Osteoblast (primary cell): ENCODE measurements at regions not wholly inside any gene's neighbourhood (a gene's known extent, or its start where the extent isn't known, plus 50 kb on each side); places are given as distances from the start of the nearest gene placed in this dataset.

Experiments
- DNase-seq: peaks from one replicate; pipeline ENCODE4 v3.0.0; 2011; ENCODE audit warnings: low spot score, mixed read lengths; ENCODE audit not compliant: insufficient read length; ENCODE audit errors: missing footprints
- H2AFZ ChIP-seq: 2 replicates; pipeline ENCODE4 v1.6.0; 2011; ENCODE audit warnings: mild to moderate bottlenecking, low read length
- H3K27ac ChIP-seq: 2 replicates; pipeline ENCODE4 v1.5.1; 2011; ENCODE audit warnings: mild to moderate bottlenecking, low read depth, low read length, moderate library complexity
- H3K27me3 ChIP-seq: 2 replicates; pipeline ENCODE4 v1.6.0; 2012; ENCODE audit warnings: mild to moderate bottlenecking, control low read depth, inconsistent platforms, low read length, moderate library complexity; ENCODE audit not compliant: insufficient read depth
- H3K36me3 ChIP-seq: 2 replicates; pipeline ENCODE4 v1.5.1; 2011; ENCODE audit warnings: mild to moderate bottlenecking, low read length, control low read depth, moderate library complexity; ENCODE audit not compliant: insufficient read depth
- H3K4me1 ChIP-seq: 2 replicates; pipeline ENCODE4 v1.5.1; 2011; ENCODE audit warnings: mild to moderate bottlenecking, low read length, control low read depth, moderate library complexity; ENCODE audit not compliant: insufficient read depth
- H3K4me2 ChIP-seq: 2 replicates; pipeline ENCODE4 v1.6.0; 2011; ENCODE audit warnings: mild to moderate bottlenecking, low read length; ENCODE audit not compliant: insufficient read depth
- H3K4me3 ChIP-seq: fragments of 200-600 bp; sonication (generic); 3 replicates; pipeline ENCODE4 v1.5.1; 2012; ENCODE audit warnings: mild to moderate bottlenecking, low read length, inconsistent platforms; ENCODE audit not compliant: insufficient read depth
- H3K79me2 ChIP-seq: 2 replicates; pipeline ENCODE4 v1.6.0; 2012; ENCODE audit warnings: mild to moderate bottlenecking, low read length, control low read depth, inconsistent platforms; ENCODE audit not compliant: insufficient read depth
- H3K9me3 ChIP-seq: 2 replicates; pipeline ENCODE4 v1.5.1; 2011; ENCODE audit warnings: low read depth, low read length, control low read depth
- H4K20me1 ChIP-seq: 2 replicates; pipeline ENCODE4 v1.6.0; 2012; ENCODE audit warnings: mild to moderate bottlenecking, low read length, control low read depth; ENCODE audit not compliant: insufficient read depth
- CTCF ChIP-seq: IDR thresholded peaks from 2 replicates; pipeline ENCODE4 v1.5.1; 2011; ENCODE audit warnings: mild to moderate bottlenecking, low read depth, low read length, moderate library complexity; ENCODE audit errors: extremely low read depth

GRCh38 chr13:107873926-107874325 lies 341.4 kb downstream of the LIG4 start:
- no peaks in the 10 kb centered on the region for H3K9me3 ChIP-seq
- DNase-seq = no peak

GRCh38 chr13:107870400-107870799 lies 344.9 kb downstream of the LIG4 start:
- Histone ChIP-seq H3K79me2 (peaks cover 7% of the 10 kb centered on the region), H3K27me3 (peaks cover 3% of the 10 kb centered on the region), H3K4me2 (no peak overlapping the region), H3K4me3 (no peak overlapping the region), H3K9me3 (no peaks in the 10 kb centered on the region), H3K27ac (no peak overlapping the region), H2AFZ (no peak overlapping the region), H4K20me1 (peaks cover under 1% of the 10 kb centered on the region), H3K36me3 (no peaks in the 10 kb centered on the region), H3K4me1 (no peaks in the 10 kb centered on the region)
- TF ChIP-seq CTCF = no peak
- DNase-seq = no peak

More at GRCh38 chr13:107873926-107874325, 341.4 kb downstream of the LIG4 start:
- Histone ChIP-seq H3K4me2 (no peak overlapping the region), H3K4me3 (no peak overlapping the region), H3K36me3 (no peaks in the 10 kb centered on the region), H4K20me1 (no peaks in the 10 kb centered on the region), H2AFZ (no peak overlapping the region), H3K4me1 (no peaks in the 10 kb centered on the region), H3K79me2 (no peaks in the 10 kb centered on the region), H3K27ac (no peak overlapping the region), H3K27me3 (peaks cover 3% of the 10 kb centered on the region)
- no peak for TF ChIP-seq CTCF

GRCh38 chr13:107867701-107868661 lies 347.4 kb downstream of the LIG4 start:
- peaks cover 19% of the 10 kb centered on the region for H4K20me1 ChIP-seq
- H3K27me3 ChIP-seq = peaks cover 3% of the 10 kb centered on the region
- peak overlapping the region; percentile 94 for H2AFZ ChIP-seq
- peak overlapping the region; percentile 91 for H3K4me2 ChIP-seq
- H3K4me3 ChIP-seq = peak overlapping the region; percentile 81
- no peaks in the 10 kb centered on the region for H3K9me3 ChIP-seq
- peak overlapping the region; percentile 36 for H3K27ac ChIP-seq
- no peaks in the 10 kb centered on the region for H3K4me1 ChIP-seq
- H3K79me2 ChIP-seq = peaks cover 26% of the 10 kb centered on the region
- peak; percentile 58 for TF ChIP-seq CTCF
- peak; percentile 95 for DNase-seq
- H3K36me3 ChIP-seq = no peaks in the 10 kb centered on the region

GRCh38 chr13:107866941-107867623 lies 348.3 kb downstream of the LIG4 start:
- H3K27ac ChIP-seq = no peak overlapping the region
- H3K9me3 ChIP-seq = no peaks in the 10 kb centered on the region
- H2AFZ ChIP-seq = peak overlapping the region; percentile 93
- H3K4me2 ChIP-seq = peak overlapping the region; percentile 86
- H3K79me2 ChIP-seq = peaks cover 26% of the 10 kb centered on the region
- no peak for TF ChIP-seq CTCF
- peaks cover 19% of the 10 kb centered on the region for H4K20me1 ChIP-seq
- no peaks in the 10 kb centered on the region for H3K36me3 ChIP-seq
- H3K4me1 ChIP-seq = no peaks in the 10 kb centered on the region
- H3K4me3 ChIP-seq = peak overlapping the region; percentile 81
- DNase-seq = peak; percentile 94
- H3K27me3 ChIP-seq = peaks cover 3% of the 10 kb centered on the region
